H9 (cell line): ENCODE measurements at regions not wholly inside any gene's neighbourhood (a gene's known extent, or its start where the extent isn't known, plus 50 kb on each side); places are given as distances from the start of the nearest gene placed in this dataset.

Experiments used
- DNase-seq: peaks from one replicate; pipeline ENCODE4 v3.0.0-alpha.2; 2017
- H2AFZ ChIP-seq: one replicate; pipeline ENCODE4 v1.6.1; 2013; ENCODE audit warnings: mild to moderate bottlenecking, low read length, control low read depth, moderate library complexity
- H2AK5ac ChIP-seq: 2 replicates; pipeline ENCODE4 v1.6.1; 2013; ENCODE audit warnings: low read length, control low read depth, mixed read lengths; ENCODE audit not compliant: insufficient read length
- H2BK120ac ChIP-seq: one replicate; pipeline ENCODE4 v1.6.1; 2013; ENCODE audit warnings: low read depth, mild to moderate bottlenecking, low read length, control low read depth, inconsistent platforms; ENCODE audit not compliant: poor library complexity, severe bottlenecking
- H2BK12ac ChIP-seq: 2 replicates; pipeline ENCODE4 v1.6.1; 2013; ENCODE audit warnings: low read length, control low read depth, mixed read lengths, low read depth; ENCODE audit not compliant: insufficient read length
- H2BK15ac ChIP-seq: 2 replicates; pipeline ENCODE4 v1.6.1; 2013; ENCODE audit warnings: low read depth, low read length, control low read depth
- H2BK20ac ChIP-seq: one replicate; pipeline ENCODE4 v1.6.1; 2013; ENCODE audit warnings: low read depth, mild to moderate bottlenecking, low read length, control low read depth, inconsistent platforms; ENCODE audit not compliant: poor library complexity, severe bottlenecking
- H2BK5ac ChIP-seq: 2 replicates; pipeline ENCODE4 v1.6.1; 2013; ENCODE audit warnings: low read length, control low read depth, mixed read lengths; ENCODE audit not compliant: insufficient read length
- H3K14ac ChIP-seq: 2 replicates; pipeline ENCODE4 v1.6.1; 2013; ENCODE audit warnings: low read length, control low read depth; ENCODE audit not compliant: insufficient read depth
- H3K18ac ChIP-seq: 2 replicates; pipeline ENCODE4 v1.6.1; 2013; ENCODE audit warnings: low read depth, mild to moderate bottlenecking, mixed read lengths, low read length, control low read depth; ENCODE audit not compliant: insufficient read length
- H3K23ac ChIP-seq: 2 replicates; pipeline ENCODE4 v1.6.1; 2013; ENCODE audit warnings: low read length, control low read depth, mixed read lengths, low read depth; ENCODE audit not compliant: insufficient read length
- H3K23me2 ChIP-seq: 2 replicates; pipeline ENCODE4 v1.6.1; 2013; ENCODE audit warnings: low read depth, mild to moderate bottlenecking, mixed read lengths, low read length, control low read depth; ENCODE audit not compliant: insufficient read length, poor library complexity, severe bottlenecking
- H3K27ac ChIP-seq: 2 replicates; pipeline ENCODE4 v1.5.1; 2013; ENCODE audit warnings: low read length, control low read depth, mixed read lengths, low read depth; ENCODE audit not compliant: insufficient read length
- H3K27me3 ChIP-seq: 2 replicates; pipeline ENCODE4 v1.6.1; 2013; ENCODE audit warnings: low read length, control low read depth, inconsistent platforms; ENCODE audit not compliant: insufficient read depth
- H3K4ac ChIP-seq: 2 replicates; pipeline ENCODE4 v1.6.1; 2013; ENCODE audit warnings: low read depth, mild to moderate bottlenecking, control low read depth, inconsistent platforms, low read length, moderate library complexity
- H3K4me1 ChIP-seq: 2 replicates; pipeline ENCODE4 v1.6.1; 2013; ENCODE audit warnings: low read length, control low read depth, inconsistent platforms; ENCODE audit not compliant: insufficient read depth
- H3K4me2 ChIP-seq: 2 replicates; pipeline ENCODE4 v1.6.1; 2013; ENCODE audit warnings: low read length, control low read depth, mixed read lengths; ENCODE audit not compliant: insufficient read length, insufficient read depth
- H3K56ac ChIP-seq: 2 replicates; pipeline ENCODE4 v1.6.1; 2013; ENCODE audit warnings: low read depth, mild to moderate bottlenecking, mixed read lengths, low read length, control low read depth; ENCODE audit not compliant: insufficient read length
- H3K79me1 ChIP-seq: 2 replicates; pipeline ENCODE4 v1.6.1; 2013; ENCODE audit warnings: low read depth, mild to moderate bottlenecking, moderate library complexity, low read length, control low read depth, inconsistent platforms; ENCODE audit not compliant: insufficient read depth, poor library complexity, severe bottlenecking
- H3K79me2 ChIP-seq: 2 replicates; pipeline ENCODE4 v1.6.1; 2013; ENCODE audit warnings: low read length, control low read depth, inconsistent platforms; ENCODE audit not compliant: insufficient read depth
- H3K9ac ChIP-seq: 2 replicates; pipeline ENCODE4 v1.6.1; 2013; ENCODE audit warnings: low read length, control low read depth, mixed read lengths; ENCODE audit not compliant: insufficient read length; ENCODE audit errors: extremely low read depth
- H3K9me3 ChIP-seq: one replicate; pipeline ENCODE4 v1.6.1; 2013; ENCODE audit warnings: low read depth, low read length, inconsistent platforms; ENCODE audit not compliant: control insufficient read depth
- H3T11ph ChIP-seq: one replicate; pipeline ENCODE4 v1.6.1; 2013; ENCODE audit warnings: mild to moderate bottlenecking, low read length, control low read depth, inconsistent platforms
- H4K20me1 ChIP-seq: one replicate; pipeline ENCODE4 v1.6.1; 2013; ENCODE audit not compliant: control insufficient read depth, insufficient read length, insufficient read depth
- H4K5ac ChIP-seq: 2 replicates; pipeline ENCODE4 v1.6.1; 2013; ENCODE audit warnings: low read depth, mild to moderate bottlenecking, mixed read lengths, low read length, control low read depth; ENCODE audit not compliant: insufficient read length
- H4K8ac ChIP-seq: replicated peaks from 2 replicates; pipeline ENCODE4 v1.6.1; 2013; ENCODE audit warnings: low read length, control low read depth, mixed read lengths, low read depth; ENCODE audit not compliant: insufficient read length
- H4K91ac ChIP-seq: 2 replicates; pipeline ENCODE4 v1.6.1; 2013; ENCODE audit warnings: low read depth, mild to moderate bottlenecking, moderate library complexity, mixed read lengths, low read length, control low read depth; ENCODE audit not compliant: insufficient read length
- H3K27ac Mint-ChIP-seq, 3 experiments: 2 replicates in 2 of 3; 3 replicates in 1 of 3; pipeline ENCODE4 v1.8.0; 2020 to 2021; ENCODE audit warnings: mixed read lengths in 3 of 3, mild to moderate bottlenecking in 1 of 3, moderate library complexity in 1 of 3
- H3K27me3 Mint-ChIP-seq: 2 replicates; pipeline ENCODE4 v1.8.0; 2021; ENCODE audit warnings: low read depth, mild to moderate bottlenecking, moderate library complexity, mixed read lengths
- H3K36me3 Mint-ChIP-seq, 3 experiments: 2 replicates in 2 of 3; 3 replicates in 1 of 3; pipeline ENCODE4 v1.8.0; 2020 to 2021; ENCODE audit warnings: low read depth in 3 of 3, mixed read lengths in 3 of 3; ENCODE audit not compliant: insufficient read depth in 1 of 3
- H3K4me1 Mint-ChIP-seq, 2 experiments: 2 replicates each; pipeline ENCODE4 v1.8.0; 2020; ENCODE audit warnings: mixed read lengths in 2 of 2
- H3K4me3 Mint-ChIP-seq, 2 experiments: 2 replicates in 1 of 2; 3 replicates in 1 of 2; pipeline ENCODE4 v1.8.0; 2020 to 2021; ENCODE audit warnings: mild to moderate bottlenecking in 2 of 2, mixed read lengths in 2 of 2, moderate library complexity in 1 of 2
- H3K9me3 Mint-ChIP-seq, 2 experiments: 2 replicates in 1 of 2; 3 replicates in 1 of 2; pipeline ENCODE4 v1.8.0; 2020; ENCODE audit warnings: mild to moderate bottlenecking in 2 of 2, mixed read lengths in 2 of 2, moderate library complexity in 1 of 2
- CTCF ChIP-seq: fragments of 200-600 bp; sonication (generic); conservative IDR thresholded peaks from 3 replicates; pipeline ENCODE4 v1.8.0; 2021; ENCODE audit warnings: antibody characterized with exemption, mild to moderate bottlenecking
- WGBS: extraction: QIAGEN DNeasy Blood & Tissue Kit; methylation state at CpG from one replicate; pipeline ENCODE4 v1.1.7; 2013; ENCODE audit warnings: missing lambda C conversion rate, low lambda C conversion rate, mixed read lengths; ENCODE audit not compliant: insufficient read length; ENCODE audit errors: extremely low coverage; 5-methylcytosine and 5-hydroxymethylcytosine counted together

DNA sequence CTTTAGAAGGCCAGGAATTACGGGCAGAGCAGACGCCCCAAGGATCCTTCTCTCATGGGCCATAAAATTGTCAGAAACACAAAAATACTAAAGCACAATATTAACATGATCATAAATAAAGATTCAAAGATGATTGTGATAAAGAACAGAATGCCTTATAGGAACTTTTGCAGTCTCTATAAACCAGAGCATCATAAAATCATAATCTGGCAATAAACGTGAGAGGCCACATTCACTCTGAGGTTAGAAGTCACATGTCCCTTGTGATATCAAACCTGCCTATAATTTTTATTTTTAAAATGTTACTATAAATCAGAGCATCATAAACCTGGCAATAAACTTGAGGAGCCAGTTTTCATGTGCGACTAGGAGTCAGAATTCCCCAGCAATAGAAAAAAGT lies 100.5 kb downstream of the ZBTB18 start:
- no peaks in the 10 kb centered on the region for H3K23me2 ChIP-seq
- no peak overlapping the region for H2BK12ac ChIP-seq
- Mint-ChIP-seq H3K4me3 (no peak overlapping the region), H3K9me3 (no peaks in the 10 kb centered on the region), H3K36me3 (no peaks in the 10 kb centered on the region), H3K4me1 (peaks cover 2% of the 10 kb centered on the region in 2 experiments; a peak in 2 of 4 replicates), H3K27me3 (peaks cover 2% of the 10 kb centered on the region; the same call in 1 of the 2 replicates), H3K27ac (no peak overlapping the region)
- no peak overlapping the region for H2BK5ac ChIP-seq
- H3K4me2 ChIP-seq, result no peak overlapping the region
- no peak for TF ChIP-seq CTCF
- H4K5ac ChIP-seq, result no peak overlapping the region
- no peak overlapping the region for H2BK120ac ChIP-seq
- WGBS, result no CpG with 5 or more reads among the region's 4 CpGs
- no peak for DNase-seq
- no peak overlapping the region for H4K8ac ChIP-seq
- H3K79me1 ChIP-seq, result no peaks in the 10 kb centered on the region
- no peak overlapping the region for H2AFZ ChIP-seq
- no peaks in the 10 kb centered on the region for H3K79me2 ChIP-seq
- no peak overlapping the region for H3K23ac ChIP-seq
- no peak overlapping the region for H3K14ac ChIP-seq
- no peak overlapping the region for H3T11ph ChIP-seq
- H3K9me3 ChIP-seq, result no peaks in the 10 kb centered on the region
- no peak overlapping the region for H2AK5ac ChIP-seq
- no peak overlapping the region for H2BK20ac ChIP-seq
- no peaks in the 10 kb centered on the region for H3K27me3 ChIP-seq
- H3K56ac ChIP-seq, result no peak overlapping the region
- no peak overlapping the region for H3K9ac ChIP-seq
- no peak overlapping the region for H3K27ac ChIP-seq
- H4K20me1 ChIP-seq, result no peaks in the 10 kb centered on the region
- H4K91ac ChIP-seq, result no peak overlapping the region
- H3K4ac ChIP-seq, result no peak overlapping the region
- no peak overlapping the region for H2BK15ac ChIP-seq
- H3K18ac ChIP-seq, result no peak overlapping the region
- H3K4me1 ChIP-seq, result no peaks in the 10 kb centered on the region
